ENCODE measurements at regions not wholly inside any gene's neighbourhood (a gene's known extent, or its start where the extent isn't known, plus 50 kb on each side); places are given as distances from the start of the nearest gene placed in this dataset.

DNA sequence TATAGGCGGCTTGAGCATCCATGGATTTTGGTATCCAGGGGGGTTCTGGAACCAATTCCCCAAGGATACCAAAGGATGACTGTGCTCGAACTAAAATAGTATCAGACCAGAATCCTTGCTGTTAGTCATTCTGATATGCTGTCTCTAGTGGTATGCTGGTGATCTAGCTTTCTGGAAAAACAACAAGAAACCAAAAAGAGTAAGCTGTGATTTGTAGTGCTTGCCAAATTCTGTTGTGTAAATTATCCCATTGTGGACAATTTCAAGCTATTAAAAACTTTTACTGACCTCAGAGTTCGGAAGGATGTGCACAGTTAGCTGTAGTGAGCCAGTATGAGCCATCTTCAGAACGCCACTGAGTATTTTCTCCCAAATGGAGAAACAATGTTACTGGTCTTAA, 99.0 kb upstream of the FBN2 start:
- Mint-ChIP-seq H3K36me3 (ENCODE audit: low read depth) (no peaks in the 10 kb centered on the region), H3K27ac (no peak overlapping the region), H3K4me1 (no peaks in the 10 kb centered on the region), H3K9me3 (peaks cover 2% of the 10 kb centered on the region; the same call in 2 of the 3 replicates), H3K4me3 (no peak overlapping the region), H3K27me3 (ENCODE audit: insufficient read depth, low read depth, poor library complexity) (no peaks in the 10 kb centered on the region)
- H3K79me2 ChIP-seq (replicated peaks; ENCODE audit: insufficient read depth): no peaks in the 10 kb centered on the region
- no peak overlapping the region for H3K4me3 ChIP-seq
- no peaks in the 10 kb centered on the region for H4K20me1 ChIP-seq (replicated peaks; ENCODE audit: insufficient read depth)
- no peaks in the 10 kb centered on the region for H3K36me3 ChIP-seq (ENCODE audit: insufficient read depth)
- H3K27ac ChIP-seq (ENCODE audit: low read depth): no peak overlapping the region
- TF ChIP-seq EZH2phosphoT487 (IDR thresholded peaks at IDR 0.05; ENCODE audit: unreplicated experiment) (no peak), STAT1 (IDR thresholded peaks at IDR 0.05; ENCODE audit: unreplicated experiment) (no peak), EZH2 (IDR thresholded peaks at IDR 0.05; ENCODE audit: low read depth, unreplicated experiment) (no peak), CREB1 (CRISPR knock-in tag; IDR thresholded peaks at IDR 0.05; ENCODE audit: low read depth) (no peak), ZNF331 (CRISPR knock-in tag; IDR thresholded peaks at IDR 0.05; ENCODE audit: low read depth) (no peak)
- TF ChIP-seq, protein P1, sequence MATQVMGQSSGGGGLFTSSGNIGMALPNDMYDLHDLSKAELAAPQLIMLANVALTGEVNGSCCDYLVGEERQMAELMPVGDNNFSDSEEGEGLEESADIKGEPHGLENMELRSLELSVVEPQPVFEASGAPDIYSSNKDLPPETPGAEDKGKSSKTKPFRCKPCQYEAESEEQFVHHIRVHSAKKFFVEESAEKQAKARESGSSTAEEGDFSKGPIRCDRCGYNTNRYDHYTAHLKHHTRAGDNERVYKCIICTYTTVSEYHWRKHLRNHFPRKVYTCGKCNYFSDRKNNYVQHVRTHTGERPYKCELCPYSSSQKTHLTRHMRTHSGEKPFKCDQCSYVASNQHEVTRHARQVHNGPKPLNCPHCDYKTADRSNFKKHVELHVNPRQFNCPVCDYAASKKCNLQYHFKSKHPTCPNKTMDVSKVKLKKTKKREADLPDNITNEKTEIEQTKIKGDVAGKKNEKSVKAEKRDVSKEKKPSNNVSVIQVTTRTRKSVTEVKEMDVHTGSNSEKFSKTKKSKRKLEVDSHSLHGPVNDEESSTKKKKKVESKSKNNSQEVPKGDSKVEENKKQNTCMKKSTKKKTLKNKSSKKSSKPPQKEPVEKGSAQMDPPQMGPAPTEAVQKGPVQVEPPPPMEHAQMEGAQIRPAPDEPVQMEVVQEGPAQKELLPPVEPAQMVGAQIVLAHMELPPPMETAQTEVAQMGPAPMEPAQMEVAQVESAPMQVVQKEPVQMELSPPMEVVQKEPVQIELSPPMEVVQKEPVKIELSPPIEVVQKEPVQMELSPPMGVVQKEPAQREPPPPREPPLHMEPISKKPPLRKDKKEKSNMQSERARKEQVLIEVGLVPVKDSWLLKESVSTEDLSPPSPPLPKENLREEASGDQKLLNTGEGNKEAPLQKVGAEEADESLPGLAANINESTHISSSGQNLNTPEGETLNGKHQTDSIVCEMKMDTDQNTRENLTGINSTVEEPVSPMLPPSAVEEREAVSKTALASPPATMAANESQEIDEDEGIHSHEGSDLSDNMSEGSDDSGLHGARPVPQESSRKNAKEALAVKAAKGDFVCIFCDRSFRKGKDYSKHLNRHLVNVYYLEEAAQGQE (IDR thresholded peaks at IDR 0.05; ENCODE audit: unreplicated experiment): no peak
- TF ChIP-seq, protein P2, sequence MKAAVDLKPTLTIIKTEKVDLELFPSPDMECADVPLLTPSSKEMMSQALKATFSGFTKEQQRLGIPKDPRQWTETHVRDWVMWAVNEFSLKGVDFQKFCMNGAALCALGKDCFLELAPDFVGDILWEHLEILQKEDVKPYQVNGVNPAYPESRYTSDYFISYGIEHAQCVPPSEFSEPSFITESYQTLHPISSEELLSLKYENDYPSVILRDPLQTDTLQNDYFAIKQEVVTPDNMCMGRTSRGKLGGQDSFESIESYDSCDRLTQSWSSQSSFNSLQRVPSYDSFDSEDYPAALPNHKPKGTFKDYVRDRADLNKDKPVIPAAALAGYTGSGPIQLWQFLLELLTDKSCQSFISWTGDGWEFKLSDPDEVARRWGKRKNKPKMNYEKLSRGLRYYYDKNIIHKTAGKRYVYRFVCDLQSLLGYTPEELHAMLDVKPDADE (IDR thresholded peaks at IDR 0.05): no peak
- no peaks in the 10 kb centered on the region for H3K27me3 ChIP-seq (ENCODE audit: insufficient read depth)
- ATAC-seq (no peak), DNase-seq (ENCODE audit: low spot score) (no peak)
- peaks cover 16% of the 10 kb centered on the region for H3K9me2 ChIP-seq (ENCODE audit: insufficient read depth)
- H3K4me2 ChIP-seq: no peak overlapping the region
- H3K4me1 ChIP-seq (ENCODE audit: insufficient read depth): no peaks in the 10 kb centered on the region
- no peaks in the 10 kb centered on the region for H3F3A ChIP-seq (replicated peaks; ENCODE audit: low read depth)
- no peak overlapping the region for H2AFZ ChIP-seq

DNA sequence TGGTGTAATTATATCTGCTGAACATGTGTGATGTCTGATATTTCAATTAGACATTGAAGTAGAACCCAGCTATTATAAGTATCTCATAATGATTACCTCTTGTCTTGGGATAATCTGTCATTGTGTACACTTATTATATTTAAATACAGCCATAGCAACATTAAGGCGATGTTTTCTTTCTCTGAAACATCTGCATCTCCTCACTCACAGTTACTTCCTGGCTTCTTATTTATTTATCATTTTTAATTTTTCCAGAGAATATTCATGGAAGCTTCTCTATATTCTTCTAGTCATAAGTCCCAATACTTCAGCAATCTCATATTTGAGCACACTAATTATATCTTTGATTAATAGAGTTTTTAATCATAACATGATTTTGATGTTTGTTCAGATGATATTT, 103.8 kb upstream of the FBN2 start:
- Mint-ChIP-seq H3K27me3 (ENCODE audit: insufficient read depth, low read depth, poor library complexity) (no peaks in the 10 kb centered on the region), H3K4me1 (no peaks in the 10 kb centered on the region), H3K9me3 (no peaks in the 10 kb centered on the region; the same call in 2 of the 3 replicates), H3K4me3 (no peak overlapping the region), H3K36me3 (ENCODE audit: low read depth) (no peaks in the 10 kb centered on the region), H3K27ac (no peak overlapping the region)
- Histone ChIP-seq H3K79me2 (replicated peaks; ENCODE audit: insufficient read depth) (no peaks in the 10 kb centered on the region), H2AFZ (no peak overlapping the region), H3F3A (replicated peaks; ENCODE audit: low read depth) (no peaks in the 10 kb centered on the region), H3K9me2 (ENCODE audit: insufficient read depth) (peaks cover 6% of the 10 kb centered on the region; the same call in 1 of the 2 replicates), H3K27me3 (ENCODE audit: insufficient read depth) (no peaks in the 10 kb centered on the region), H4K20me1 (replicated peaks; ENCODE audit: insufficient read depth) (no peaks in the 10 kb centered on the region), H3K4me3 (no peak overlapping the region), H3K4me2 (no peak overlapping the region), H3K4me1 (ENCODE audit: insufficient read depth) (no peaks in the 10 kb centered on the region), H3K27ac (ENCODE audit: low read depth) (no peak overlapping the region), H3K36me3 (ENCODE audit: insufficient read depth) (no peaks in the 10 kb centered on the region)
- DNase-seq (ENCODE audit: low spot score) (no peak), ATAC-seq (no peak)
- TF ChIP-seq ZNF114 (CRISPR knock-in tag; IDR thresholded peaks at IDR 0.05): no peak
- no peak for TF ChIP-seq NANOG (IDR thresholded peaks at IDR 0.05; ENCODE audit: borderline replicate concordance)
- TF ChIP-seq EZH2phosphoT487 (IDR thresholded peaks at IDR 0.05; ENCODE audit: unreplicated experiment): no peak
- TF ChIP-seq, protein P2 (IDR thresholded peaks at IDR 0.05): no peak
- TF ChIP-seq, protein P3, sequence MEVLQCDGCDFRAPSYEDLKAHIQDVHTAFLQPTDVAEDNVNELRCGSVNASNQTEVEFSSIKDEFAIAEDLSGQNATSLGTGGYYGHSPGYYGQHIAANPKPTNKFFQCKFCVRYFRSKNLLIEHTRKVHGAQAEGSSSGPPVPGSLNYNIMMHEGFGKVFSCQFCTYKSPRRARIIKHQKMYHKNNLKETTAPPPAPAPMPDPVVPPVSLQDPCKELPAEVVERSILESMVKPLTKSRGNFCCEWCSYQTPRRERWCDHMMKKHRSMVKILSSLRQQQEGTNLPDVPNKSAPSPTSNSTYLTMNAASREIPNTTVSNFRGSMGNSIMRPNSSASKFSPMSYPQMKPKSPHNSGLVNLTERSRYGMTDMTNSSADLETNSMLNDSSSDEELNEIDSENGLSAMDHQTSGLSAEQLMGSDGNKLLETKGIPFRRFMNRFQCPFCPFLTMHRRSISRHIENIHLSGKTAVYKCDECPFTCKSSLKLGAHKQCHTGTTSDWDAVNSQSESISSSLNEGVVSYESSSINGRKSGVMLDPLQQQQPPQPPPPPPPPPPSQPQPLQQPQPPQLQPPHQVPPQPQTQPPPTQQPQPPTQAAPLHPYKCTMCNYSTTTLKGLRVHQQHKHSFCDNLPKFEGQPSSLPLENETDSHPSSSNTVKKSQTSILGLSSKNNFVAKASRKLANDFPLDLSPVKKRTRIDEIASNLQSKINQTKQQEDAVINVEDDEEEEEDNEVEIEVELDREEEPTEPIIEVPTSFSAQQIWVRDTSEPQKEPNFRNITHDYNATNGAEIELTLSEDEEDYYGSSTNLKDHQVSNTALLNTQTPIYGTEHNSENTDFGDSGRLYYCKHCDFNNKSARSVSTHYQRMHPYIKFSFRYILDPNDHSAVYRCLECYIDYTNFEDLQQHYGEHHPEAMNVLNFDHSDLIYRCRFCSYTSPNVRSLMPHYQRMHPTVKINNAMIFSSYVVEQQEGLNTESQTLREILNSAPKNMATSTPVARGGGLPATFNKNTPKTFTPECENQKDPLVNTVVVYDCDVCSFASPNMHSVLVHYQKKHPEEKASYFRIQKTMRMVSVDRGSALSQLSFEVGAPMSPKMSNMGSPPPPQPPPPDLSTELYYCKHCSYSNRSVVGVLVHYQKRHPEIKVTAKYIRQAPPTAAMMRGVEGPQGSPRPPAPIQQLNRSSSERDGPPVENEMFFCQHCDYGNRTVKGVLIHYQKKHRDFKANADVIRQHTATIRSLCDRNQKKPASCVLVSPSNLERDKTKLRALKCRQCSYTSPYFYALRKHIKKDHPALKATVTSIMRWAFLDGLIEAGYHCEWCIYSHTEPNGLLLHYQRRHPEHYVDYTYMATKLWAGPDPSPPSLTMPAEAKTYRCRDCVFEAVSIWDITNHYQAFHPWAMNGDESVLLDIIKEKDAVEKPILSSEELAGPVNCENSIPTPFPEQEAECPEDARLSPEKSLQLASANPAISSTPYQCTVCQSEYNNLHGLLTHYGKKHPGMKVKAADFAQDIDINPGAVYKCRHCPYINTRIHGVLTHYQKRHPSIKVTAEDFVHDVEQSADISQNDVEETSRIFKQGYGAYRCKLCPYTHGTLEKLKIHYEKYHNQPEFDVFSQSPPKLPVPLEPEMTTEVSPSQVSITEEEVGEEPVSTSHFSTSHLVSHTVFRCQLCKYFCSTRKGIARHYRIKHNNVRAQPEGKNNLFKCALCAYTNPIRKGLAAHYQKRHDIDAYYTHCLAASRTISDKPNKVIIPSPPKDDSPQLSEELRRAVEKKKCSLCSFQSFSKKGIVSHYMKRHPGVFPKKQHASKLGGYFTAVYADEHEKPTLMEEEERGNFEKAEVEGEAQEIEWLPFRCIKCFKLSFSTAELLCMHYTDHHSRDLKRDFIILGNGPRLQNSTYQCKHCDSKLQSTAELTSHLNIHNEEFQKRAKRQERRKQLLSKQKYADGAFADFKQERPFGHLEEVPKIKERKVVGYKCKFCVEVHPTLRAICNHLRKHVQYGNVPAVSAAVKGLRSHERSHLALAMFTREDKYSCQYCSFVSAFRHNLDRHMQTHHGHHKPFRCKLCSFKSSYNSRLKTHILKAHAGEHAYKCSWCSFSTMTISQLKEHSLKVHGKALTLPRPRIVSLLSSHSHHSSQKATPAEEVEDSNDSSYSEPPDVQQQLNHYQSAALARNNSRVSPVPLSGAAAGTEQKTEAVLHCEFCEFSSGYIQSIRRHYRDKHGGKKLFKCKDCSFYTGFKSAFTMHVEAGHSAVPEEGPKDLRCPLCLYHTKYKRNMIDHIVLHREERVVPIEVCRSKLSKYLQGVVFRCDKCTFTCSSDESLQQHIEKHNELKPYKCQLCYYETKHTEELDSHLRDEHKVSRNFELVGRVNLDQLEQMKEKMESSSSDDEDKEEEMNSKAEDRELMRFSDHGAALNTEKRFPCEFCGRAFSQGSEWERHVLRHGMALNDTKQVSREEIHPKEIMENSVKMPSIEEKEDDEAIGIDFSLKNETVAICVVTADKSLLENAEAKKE (CRISPR knock-in tag; IDR thresholded peaks at IDR 0.05): no peak
- TF ChIP-seq JUNB (IDR thresholded peaks at IDR 0.05; ENCODE audit: unreplicated experiment): no peak

Data from GM23338 (cell line).